Renal pelvis (tissue), 1 donor: ENCODE measurements at regions not wholly inside any gene's neighbourhood (a gene's known extent, or its start where the extent isn't known, plus 50 kb on each side); places are given as distances from the start of the nearest gene placed in this dataset.
"Not testable (repeated sequence)": the region's sequence is repeated elsewhere in the genome, so short reads cannot be mapped to it uniquely, and the experiment has no call there.

ENCODE experiments used
- DNase-seq: peaks from one replicate; pipeline ENCODE4 v3.0.0-alpha.2; 2013

GRCh38 chr3:162398554-162398953 is 901.9 kb downstream of the OTOL1 start:
- DNase-seq: no peak

DNA sequence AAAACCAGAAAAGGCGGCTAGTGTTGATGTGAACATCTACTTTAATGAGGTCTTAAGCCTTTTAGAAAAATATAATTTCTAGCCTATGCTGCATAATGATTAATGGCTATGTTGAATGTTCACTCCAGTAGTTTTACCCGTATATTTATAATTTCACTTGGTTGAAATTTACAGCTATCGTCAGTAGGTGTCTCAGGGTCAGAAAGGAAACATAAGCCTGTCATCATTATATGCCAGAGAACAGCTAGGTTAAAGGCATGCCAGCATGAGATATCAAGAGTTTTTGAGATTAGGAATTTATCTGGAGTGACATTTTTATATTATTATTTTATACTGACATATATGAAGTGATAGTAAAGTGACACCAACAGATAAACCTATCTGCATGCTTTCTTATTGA is 904.1 kb downstream of the OTOL1 start:
- DNase-seq: no peak

- DNase-seq: not testable (repeated sequence)
Measured at GRCh38 chr3:162411556-162411955, 914.9 kb downstream of the OTOL1 start.

- no peak for DNase-seq
Measured at GRCh38 chr3:162421721-162422120, 925.1 kb downstream of the OTOL1 start.

DNA sequence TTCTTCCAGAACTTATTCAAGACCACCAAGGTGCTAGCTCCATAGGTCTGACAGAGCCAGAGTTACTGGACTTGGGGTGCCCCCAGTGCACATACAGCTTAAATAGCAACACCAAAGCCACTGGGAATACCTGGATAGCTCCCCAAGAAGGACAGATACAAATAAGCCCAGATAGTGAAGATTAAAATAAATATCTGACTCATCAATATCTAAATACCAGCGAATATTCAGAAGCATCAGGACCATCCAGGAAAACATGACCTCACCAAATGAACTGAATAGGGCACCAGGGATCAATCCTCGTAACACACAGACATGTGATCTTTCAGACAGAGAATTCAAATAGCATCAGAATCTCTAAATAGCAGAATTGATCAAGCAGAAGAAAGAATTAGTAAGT is 931.6 kb downstream of the OTOL1 start:
- DNase-seq: no peak

DNA sequence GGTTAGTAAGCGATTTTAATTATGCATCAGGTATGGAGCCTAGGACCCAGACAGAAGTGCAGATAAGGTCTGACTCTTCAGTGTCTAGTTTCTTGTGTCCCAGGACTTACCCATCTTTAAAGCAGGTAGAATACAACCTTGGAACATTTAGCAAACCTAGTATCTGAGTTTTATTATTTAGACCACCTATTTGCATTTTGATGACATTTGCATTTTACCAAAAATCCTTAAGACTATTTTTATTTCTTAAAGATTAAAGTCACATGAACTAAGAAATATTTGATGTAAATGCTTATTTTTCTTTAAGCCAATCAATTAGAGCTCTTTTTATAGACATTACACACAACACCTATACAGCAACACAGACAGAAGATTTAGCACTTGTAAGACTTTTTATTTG is 939.1 kb downstream of the OTOL1 start:
- no peak for DNase-seq

DNA sequence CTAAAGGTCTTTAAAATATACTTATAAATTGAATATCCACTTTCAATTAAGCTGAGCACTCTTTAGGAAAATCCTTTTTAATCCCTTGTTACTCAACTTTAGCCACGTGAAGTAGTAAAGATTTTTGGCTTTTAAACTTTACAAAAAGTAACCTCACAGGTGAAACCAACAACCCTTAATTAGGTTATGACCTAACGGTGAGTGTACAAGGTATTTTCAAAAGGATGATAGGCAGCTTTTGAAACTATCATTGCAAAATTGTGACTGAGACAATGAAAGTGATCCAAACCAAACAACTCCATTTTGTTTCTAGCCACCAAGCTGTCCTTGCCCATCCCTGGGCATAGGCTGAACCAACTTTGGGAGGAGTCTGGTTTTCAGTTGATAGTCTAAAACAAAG is 940.2 kb downstream of the OTOL1 start:
- no peak for DNase-seq

DNA sequence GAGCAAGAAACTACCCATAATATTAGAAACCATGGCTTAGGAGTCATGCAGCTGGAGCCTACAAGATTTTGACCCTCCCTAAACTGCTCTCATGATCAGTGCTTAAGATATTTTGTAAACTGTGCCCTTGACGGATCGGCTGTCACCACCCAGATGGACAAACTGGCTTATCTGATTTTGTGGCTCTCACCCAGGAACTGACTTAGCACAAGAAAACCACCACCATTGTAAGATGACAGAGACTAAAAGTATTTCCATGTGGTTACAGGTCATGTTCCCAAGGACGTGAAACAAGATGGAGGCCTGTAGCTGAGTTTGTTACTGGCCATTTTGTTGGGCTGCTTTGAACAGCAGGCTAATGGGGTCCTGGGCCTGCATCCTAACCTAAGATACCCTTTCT is 940.9 kb downstream of the OTOL1 start:
- DNase-seq: no peak

DNA sequence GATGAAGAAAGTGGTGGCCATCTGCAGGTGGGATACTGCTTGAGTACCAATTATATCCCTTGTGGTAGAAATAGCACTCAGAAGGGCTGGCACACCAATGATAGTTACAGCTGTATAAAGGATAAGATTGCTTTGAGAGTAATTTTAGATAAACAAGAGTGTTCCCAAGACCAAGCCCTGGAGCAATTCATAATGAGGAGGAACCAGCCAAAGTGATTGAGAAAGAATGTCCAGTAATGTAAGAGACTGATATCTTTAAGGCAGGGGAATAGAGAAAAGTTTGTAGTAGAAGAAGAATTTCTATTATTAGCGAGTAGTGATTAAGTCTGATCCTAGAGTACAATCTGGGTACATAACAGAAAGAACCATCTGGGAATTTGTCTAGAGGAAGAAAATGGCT is 945.1 kb downstream of the OTOL1 start:
- no peak for DNase-seq

GRCh38 chr3:162443376-162443775 is 946.8 kb downstream of the OTOL1 start:
- no peak for DNase-seq

- no peak for DNase-seq
Measured at GRCh38 chr3:162468791-162469190, 972.2 kb downstream of the OTOL1 start.

GRCh38 chr3:162487138-162487537 is 990.5 kb downstream of the OTOL1 start:
- no peak for DNase-seq

DNA sequence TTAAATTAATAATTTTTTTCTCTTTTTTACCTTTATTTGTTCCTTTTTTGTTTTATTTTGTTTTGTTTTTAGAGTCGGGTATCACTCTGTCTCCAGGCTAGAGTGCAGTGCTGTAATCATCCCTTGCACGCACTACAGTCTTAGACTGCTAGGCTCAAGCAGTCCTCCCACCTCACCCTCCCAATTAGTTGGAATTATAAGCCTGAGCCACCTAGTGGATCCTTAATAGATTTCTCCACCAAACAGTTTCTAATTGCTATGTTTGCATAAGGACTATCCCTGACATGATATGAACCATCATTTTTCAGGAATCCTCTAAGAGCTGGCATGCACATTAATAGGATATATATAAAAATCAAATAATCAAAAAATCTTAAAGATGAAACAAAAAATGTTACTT is 993.2 kb downstream of the OTOL1 start:
- DNase-seq: no peak

DNA sequence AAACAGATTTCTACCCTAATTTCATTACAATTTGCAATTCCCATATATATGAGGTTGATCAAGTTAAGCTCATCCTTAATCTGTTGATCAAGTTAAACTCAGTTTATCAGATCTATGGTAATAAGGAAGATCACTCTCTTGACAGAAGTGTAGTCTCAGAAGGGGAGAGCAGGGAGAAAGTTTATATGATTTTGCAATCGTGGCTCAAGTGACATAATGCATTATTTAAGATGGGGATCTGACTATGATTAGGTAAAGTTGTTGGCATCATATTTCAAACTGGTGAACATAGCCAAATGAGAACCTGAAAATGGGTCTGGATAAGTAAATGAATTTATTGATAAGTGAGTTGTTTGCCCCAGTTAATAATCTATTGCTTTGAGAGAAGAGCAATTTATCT is 995.3 kb downstream of the OTOL1 start:
- DNase-seq: no peak

DNA sequence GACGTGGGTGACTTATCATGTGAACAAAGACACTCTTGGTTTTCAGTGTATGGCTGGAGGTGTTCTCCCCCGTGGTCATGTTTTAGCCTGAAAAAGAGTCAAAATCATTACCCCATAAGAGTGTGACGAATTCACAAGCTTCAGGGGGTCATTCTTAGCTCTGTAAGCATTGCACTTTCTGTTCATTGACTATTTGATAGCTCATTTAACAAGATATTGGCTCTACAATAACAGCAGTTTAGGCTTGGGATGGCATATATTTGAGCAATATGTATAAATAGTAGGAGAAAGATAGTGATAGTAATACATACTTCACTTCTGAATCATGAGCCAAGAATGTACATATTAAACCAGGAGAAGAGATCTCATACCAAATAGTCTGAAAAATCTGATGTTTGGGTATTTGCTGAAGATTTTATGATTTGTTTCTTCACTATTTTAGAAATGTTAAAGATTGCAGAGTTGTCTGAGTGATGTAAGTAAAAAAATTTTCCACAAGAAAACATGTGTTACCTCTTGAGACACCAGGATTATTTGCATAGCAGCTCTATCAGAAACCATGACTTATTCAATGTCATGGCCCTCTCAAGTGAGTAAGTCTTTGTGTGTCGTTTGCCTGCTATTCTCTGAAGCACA is 996.0 kb downstream of the OTOL1 start:
- DNase-seq: no peak

DNA sequence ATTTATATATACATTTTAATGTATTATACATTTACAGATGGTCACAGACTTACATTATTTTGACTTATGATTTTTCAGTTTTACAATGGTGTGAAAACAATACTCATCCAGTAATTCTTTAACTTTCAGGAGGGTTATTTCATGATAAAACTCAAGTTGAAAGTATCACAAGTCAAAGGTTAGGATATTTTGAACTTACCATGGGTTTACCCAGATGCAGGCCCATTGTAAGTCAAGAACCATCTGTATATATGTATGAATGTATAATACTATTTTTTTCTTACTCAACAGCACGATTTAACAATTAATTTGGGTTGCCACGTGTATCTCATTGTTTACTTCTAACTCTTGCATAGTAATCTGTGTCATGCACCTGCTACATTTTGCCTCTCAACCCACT is 1002.0 kb downstream of the OTOL1 start:
- no peak for DNase-seq

- no peak for DNase-seq
Measured at GRCh38 chr3:162507397-162507796, 1010.8 kb downstream of the OTOL1 start.

DNA sequence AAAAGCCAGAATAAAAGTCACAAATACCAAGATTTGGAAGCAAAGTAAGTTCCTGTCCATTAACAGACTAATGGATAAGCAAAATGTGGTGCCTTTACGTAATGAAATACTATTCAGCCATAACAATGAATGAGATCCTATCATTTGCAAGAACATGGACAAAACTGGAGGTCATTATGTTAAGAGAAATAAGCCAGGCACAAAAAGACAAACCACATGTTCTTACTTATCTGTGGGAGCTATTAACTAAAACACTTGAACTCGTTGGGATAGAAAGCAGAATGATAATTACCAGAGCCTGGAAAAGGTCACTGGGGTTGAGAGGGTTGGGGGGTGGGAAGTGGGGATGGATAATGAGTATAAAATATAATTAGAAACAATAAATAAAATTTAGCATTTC is 1015.9 kb downstream of the OTOL1 start:
- no peak for DNase-seq

- DNase-seq: no peak
Measured at GRCh38 chr3:162517110-162517509, 1020.5 kb downstream of the OTOL1 start.

- no peak for DNase-seq
Measured at GRCh38 chr3:162521669-162522068, 1025.1 kb downstream of the OTOL1 start.

DNA sequence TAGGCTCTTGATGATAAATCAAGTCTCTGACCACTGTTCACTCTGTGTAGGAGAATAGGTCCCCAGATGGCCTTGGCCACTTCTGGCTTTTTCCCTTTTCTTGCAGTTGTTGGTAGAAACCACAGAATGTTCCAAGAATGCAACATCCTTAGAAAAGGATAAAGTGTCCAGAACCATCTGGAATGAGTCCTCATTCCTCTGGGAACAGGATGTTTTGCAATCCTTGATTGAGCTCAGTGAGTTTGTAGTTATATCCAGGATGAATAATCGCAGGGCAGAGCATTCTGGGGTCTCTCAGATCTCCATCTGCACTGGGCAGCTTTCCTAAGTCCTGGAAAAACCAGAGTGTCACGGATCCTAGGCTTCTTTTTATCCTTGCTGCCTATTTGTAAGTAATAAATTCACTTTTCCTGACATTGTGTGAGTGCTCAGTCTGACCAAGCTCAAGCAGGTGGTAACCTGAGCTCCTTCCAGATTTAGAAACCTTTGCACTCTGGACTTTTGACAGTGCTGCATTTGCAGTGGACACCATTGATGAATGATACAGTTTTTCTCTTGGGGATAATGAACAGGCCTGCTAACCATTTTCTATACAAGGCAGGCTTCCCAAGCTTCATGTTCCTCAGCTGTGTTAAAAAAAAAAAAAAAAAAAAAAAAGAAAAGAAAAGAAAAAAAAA is 1028.6 kb downstream of the OTOL1 start:
- DNase-seq: peak; percentile 15

DNA sequence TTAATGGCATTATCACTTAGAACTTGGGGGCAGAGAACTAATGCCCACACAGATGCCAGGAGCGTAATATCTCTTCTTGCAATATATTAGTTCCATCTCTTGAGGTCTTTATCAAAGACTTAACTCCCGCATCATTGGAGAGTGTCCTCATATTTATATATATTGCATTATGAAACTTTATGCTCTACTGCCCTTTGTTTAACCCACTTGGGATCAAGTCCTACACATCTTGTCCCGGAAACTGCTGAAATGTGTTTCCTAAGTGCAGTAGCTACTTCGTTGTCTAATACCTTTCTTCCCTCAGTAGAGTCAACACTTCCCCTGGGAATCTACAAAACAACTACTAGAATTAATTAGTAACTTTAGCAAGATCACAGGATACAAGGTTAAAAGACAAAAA is 1029.2 kb downstream of the OTOL1 start:
- no peak for DNase-seq

- DNase-seq: no peak
Measured at GRCh38 chr3:162534431-162534830, 1037.8 kb downstream of the OTOL1 start.

DNA sequence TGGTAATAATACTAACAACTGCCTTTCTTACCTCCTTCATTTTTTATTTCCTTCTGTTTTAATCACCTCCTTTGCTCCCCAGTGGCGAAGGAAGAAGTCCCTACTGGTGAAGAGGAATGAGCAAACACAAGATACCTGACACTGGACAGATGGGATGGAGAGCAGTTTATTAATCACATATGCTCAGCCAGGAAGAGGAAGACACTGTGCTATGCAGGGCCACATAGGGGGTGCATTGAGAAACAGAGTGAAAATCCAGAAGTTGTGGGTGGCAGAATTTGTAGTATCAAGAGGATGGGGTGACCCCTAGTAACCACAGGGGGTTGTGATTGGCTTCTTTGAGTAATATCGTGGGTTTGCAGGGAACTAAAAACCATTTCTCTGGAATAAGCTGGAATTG is 1041.9 kb downstream of the OTOL1 start:
- no peak for DNase-seq
